SK-N-SH (cell line): ENCODE measurements at regions not wholly inside any gene's neighbourhood (a gene's known extent, or its start where the extent isn't known, plus 50 kb on each side); places are given as distances from the start of the nearest gene placed in this dataset.

Experiments used
- CTCF ChIA-PET: fragments of 300-600, 350-600 bp; formaldehyde crosslinking; extraction: SDS; loops from one replicate; lab custom pipeline; 2021; lab: Yijun Ruan, JAX
- POLR2A ChIA-PET: fragments of 350-600 bp; sonication (Branson Sonifier 250); formaldehyde crosslinking; extraction: SDS; loops from one replicate; lab custom pipeline; 2020; ENCODE audit warnings: antibody characterized with exemption, inconsistent platforms; lab: Yijun Ruan, JAX
- DNase-seq: peaks from one replicate; pipeline ENCODE4 v3.0.0; 2012
- H2AFZ ChIP-seq: fragments of 200-600 bp; sonication (generic); 2 replicates; pipeline ENCODE4 v1.8.1; 2016; ENCODE audit warnings: antibody characterized with exemption, mild to moderate bottlenecking, low read depth
- H3F3A ChIP-seq: fragments of 200-600 bp; sonication (generic); replicated peaks from 2 replicates; pipeline ENCODE3; 2016; ENCODE audit warnings: antibody characterized with exemption, mild to moderate bottlenecking; ENCODE audit not compliant: insufficient read depth
- H3K27ac ChIP-seq, 2 experiments: fragments of 200-500 bp in 1 of 2; fragments of 200-600 bp in 1 of 2; sonication (Bioruptor generic) in 1 of 2; sonication (generic), shearing (Covaris generic) in 1 of 2; 2 replicates each; pipeline versions ENCODE4 v1.5.1 to v1.6.1; 2014 to 2016; ENCODE audit warnings: low read depth in 2 of 2, inconsistent platforms in 1 of 2, low read length in 1 of 2, mild to moderate bottlenecking in 1 of 2, mixed read lengths in 1 of 2
- H3K27me3 ChIP-seq: fragments of 200-600 bp; sonication (generic), shearing (Covaris generic); 2 replicates; pipeline ENCODE4 v1.6.1; 2016; ENCODE audit warnings: mixed run types; ENCODE audit not compliant: insufficient read depth
- H3K36me3 ChIP-seq, 2 experiments: fragments of 200-500 bp in 1 of 2; fragments of 200-600 bp in 1 of 2; sonication (Bioruptor generic) in 1 of 2; sonication (generic) in 1 of 2; replicated peaks in 1 of 2; 2 replicates each; pipeline versions ENCODE3 to v1.5.1; 2014 to 2016; ENCODE audit warnings: low read length in 1 of 2, mild to moderate bottlenecking in 1 of 2; ENCODE audit not compliant: insufficient read depth in 2 of 2, control insufficient read depth in 1 of 2
- H3K4me1 ChIP-seq, 2 experiments: fragments of 200-500 bp in 1 of 2; fragments of 200-600 bp in 1 of 2; sonication (Bioruptor generic) in 1 of 2; sonication (generic), shearing (Covaris generic) in 1 of 2; 2 replicates each; pipeline versions ENCODE4 v1.5.1 to v1.6.1; 2014 to 2016; ENCODE audit warnings: low read depth in 1 of 2, low read length in 1 of 2, mixed run types in 1 of 2; ENCODE audit not compliant: insufficient read depth in 2 of 2, control insufficient read depth in 1 of 2
- H3K4me2 ChIP-seq: fragments of 200-600 bp; sonication (generic), shearing (Covaris generic); 2 replicates; pipeline ENCODE4 v1.6.1; 2017; ENCODE audit warnings: mixed run types
- H3K4me3 ChIP-seq, 2 experiments: fragments of 200-500 bp in 1 of 2; fragments of 200-600 bp in 1 of 2; sonication (Bioruptor generic) in 1 of 2; sonication (generic), shearing (Covaris generic) in 1 of 2; 2 replicates each; pipeline versions ENCODE4 v1.5.1 to v1.8.1; 2014 to 2016; ENCODE audit warnings: low read depth in 2 of 2, inconsistent platforms in 1 of 2, low read length in 1 of 2, mild to moderate bottlenecking in 1 of 2, mixed read lengths in 1 of 2, moderate library complexity in 1 of 2
- H3K79me2 ChIP-seq: fragments of 200-600 bp; sonication (generic); 2 replicates; pipeline ENCODE4 v1.8.1; 2017; ENCODE audit warnings: mild to moderate bottlenecking; ENCODE audit not compliant: insufficient read depth
- H3K9ac ChIP-seq: fragments of 200-600 bp; sonication (generic); 2 replicates; pipeline ENCODE4 v1.6.1; 2017; ENCODE audit warnings: mixed run types
- H3K9me2 ChIP-seq: fragments of 200-600 bp; sonication (generic); 2 replicates; pipeline ENCODE4 v1.6.1; 2017; ENCODE audit warnings: mixed run types
- H3K9me3 ChIP-seq: fragments of 200-600 bp; sonication (generic); 2 replicates; pipeline ENCODE4 v1.6.1; 2017; ENCODE audit warnings: mixed run types, mild to moderate bottlenecking, moderate library complexity
- H4K20me1 ChIP-seq: fragments of 200-600 bp; sonication (generic); 2 replicates; pipeline ENCODE4 v1.6.1; 2017; ENCODE audit warnings: mild to moderate bottlenecking, mixed run types; ENCODE audit not compliant: insufficient read depth
- CHD2 ChIP-seq: fragments of 150-350 bp; IDR thresholded peaks from 2 replicates; pipeline ENCODE4 v1.6.1; 2018; ENCODE audit warnings: low read length; ENCODE audit not compliant: partially characterized antibody
- EZH2phosphoT487 ChIP-seq: fragments of 200-600 bp; sonication (generic); IDR thresholded peaks from 2 replicates; pipeline ENCODE4 v1.6.1; 2017; ENCODE audit warnings: low read depth, mixed run types, mild to moderate bottlenecking, antibody characterized with exemption, moderate library complexity, borderline replicate concordance
- FOSL2 ChIP-seq: IDR thresholded peaks from 2 replicates; pipeline ENCODE4 v1.4.0; 2012; ENCODE audit warnings: low read depth, mild to moderate bottlenecking, moderate library complexity, borderline replicate concordance
- FOXJ3 ChIP-seq: sonication (generic); formaldehyde crosslinking; IDR thresholded peaks from 2 replicates; pipeline ENCODE4 v1.5.1; 2020; ENCODE audit warnings: mild to moderate bottlenecking, missing genetic modification reagents
- FOXM1 ChIP-seq: IDR thresholded peaks from 2 replicates; pipeline ENCODE4 v1.4.0; 2012; ENCODE audit warnings: low read depth, mild to moderate bottlenecking
- GATA2 ChIP-seq: sonication (generic); formaldehyde crosslinking; IDR thresholded peaks from 2 replicates; pipeline ENCODE4 v1.5.0; 2020; ENCODE audit warnings: mild to moderate bottlenecking, missing genetic modification reagents
- MXI1 ChIP-seq: IDR thresholded peaks from 2 replicates; pipeline ENCODE4 v1.6.1; 2012; ENCODE audit warnings: mild to moderate bottlenecking, low read depth, low read length, improper control_type of control experiment
- NFIC ChIP-seq: IDR thresholded peaks from 2 replicates; pipeline ENCODE4 v1.4.0; 2012; ENCODE audit warnings: borderline replicate concordance
- RFX5 ChIP-seq: IDR thresholded peaks from 2 replicates; pipeline ENCODE4 v1.6.1; 2012; ENCODE audit warnings: mild to moderate bottlenecking, improper control_type of control experiment, low read length
- RXRA ChIP-seq: IDR thresholded peaks from 2 replicates; pipeline ENCODE4 v1.4.0; 2012; ENCODE audit warnings: low read depth, mild to moderate bottlenecking, borderline replicate concordance
- SIN3A ChIP-seq: IDR thresholded peaks from 2 replicates; pipeline ENCODE4 v1.6.1; 2012; ENCODE audit warnings: low read depth, mild to moderate bottlenecking, low read length, moderate library complexity, borderline replicate concordance
- SMC3 ChIP-seq: IDR thresholded peaks from 2 replicates; pipeline ENCODE4 v1.6.1; 2012; ENCODE audit warnings: low read depth, low read length, improper control_type of control experiment
- TAF1 ChIP-seq: IDR thresholded peaks from 2 replicates; pipeline ENCODE4 v1.6.1; 2012; ENCODE audit warnings: low read depth, mild to moderate bottlenecking, low read length, moderate library complexity, borderline replicate concordance
- TCF12 ChIP-seq: IDR thresholded peaks from 2 replicates; pipeline ENCODE4 v1.4.0; 2012
- TEAD4 ChIP-seq: IDR thresholded peaks from 2 replicates; pipeline ENCODE4 v1.4.0; 2012; ENCODE audit warnings: mild to moderate bottlenecking, borderline replicate concordance; ENCODE audit not compliant: insufficient read depth
- YY1 ChIP-seq: IDR thresholded peaks from 2 replicates; pipeline ENCODE4 v1.4.0; 2012; ENCODE audit warnings: low read depth, mild to moderate bottlenecking
- WGBS: methylation state at CpG from one replicate; pipeline ENCODE4 v1.1.6; 2017; ENCODE audit warnings: low lambda C conversion rate; 5-methylcytosine and 5-hydroxymethylcytosine counted together
- TF ChIP-seq, protein P1 (sequence below): IDR thresholded peaks from 2 replicates; pipeline ENCODE4 v1.6.1; 2012; ENCODE audit warnings: mild to moderate bottlenecking, low read depth, low read length, moderate library complexity
- TF ChIP-seq, protein P2 (sequence below): fragments of 200-600 bp; sonication (generic); IDR thresholded peaks from 2 replicates; pipeline ENCODE4 v1.6.1; 2017; ENCODE audit warnings: antibody characterized with exemption, mild to moderate bottlenecking, moderate library complexity
- TF ChIP-seq, protein P3 (sequence below): fragments of 150-350 bp; IDR thresholded peaks from 2 replicates; pipeline ENCODE4 v1.6.1; 2017; ENCODE audit warnings: antibody characterized with exemption, low read length, low read depth, borderline replicate concordance
- TF ChIP-seq, protein P4 (sequence below): fragments of 150-350 bp; IDR thresholded peaks from 2 replicates; pipeline ENCODE4 v1.6.1; 2016; ENCODE audit warnings: mild to moderate bottlenecking, low read depth, low read length

DNA sequence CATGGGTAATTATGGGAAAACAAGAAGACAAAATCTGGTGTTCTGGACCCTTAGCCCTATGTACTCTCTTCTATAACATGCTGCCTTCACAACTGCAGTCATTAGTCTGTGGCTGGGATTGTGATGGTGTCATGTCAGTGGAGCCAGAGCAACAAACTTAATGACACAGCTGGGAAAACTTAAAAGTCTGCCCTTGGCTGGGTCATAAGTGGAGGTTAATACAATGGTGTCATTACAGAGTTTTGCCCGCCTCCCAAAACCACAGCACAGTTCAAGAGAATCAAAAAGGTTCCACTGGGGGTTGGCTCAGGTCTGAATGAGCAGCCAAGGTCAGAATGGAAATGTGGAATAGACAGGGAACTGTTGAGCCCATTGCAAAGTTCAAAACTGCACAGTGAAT is 455.7 kb upstream of the PIK3C3 start:
- Histone ChIP-seq H3K9me3 (no peaks in the 10 kb centered on the region), H3K36me3 (no peaks in the 10 kb centered on the region), H3K4me2 (no peak overlapping the region), H3K27me3 (no peaks in the 10 kb centered on the region), H4K20me1 (no peaks in the 10 kb centered on the region), H3K79me2 (no peaks in the 10 kb centered on the region), H3K9ac (no peak overlapping the region), H3K9me2 (no peaks in the 10 kb centered on the region), H3K4me1 (no peaks in the 10 kb centered on the region; a peak in 1 of 4 replicates), H2AFZ (no peak overlapping the region), H3K4me3 (no peak overlapping the region), H3K27ac (no peak overlapping the region), H3F3A (no peaks in the 10 kb centered on the region)
- WGBS, result 43% methylated on average over 1 of the region's 1 CpG
- CTCF ChIA-PET, result no interaction called here
- no peak for DNase-seq
- POLR2A ChIA-PET, result no interaction called here
- TF ChIP-seq, protein P1, sequence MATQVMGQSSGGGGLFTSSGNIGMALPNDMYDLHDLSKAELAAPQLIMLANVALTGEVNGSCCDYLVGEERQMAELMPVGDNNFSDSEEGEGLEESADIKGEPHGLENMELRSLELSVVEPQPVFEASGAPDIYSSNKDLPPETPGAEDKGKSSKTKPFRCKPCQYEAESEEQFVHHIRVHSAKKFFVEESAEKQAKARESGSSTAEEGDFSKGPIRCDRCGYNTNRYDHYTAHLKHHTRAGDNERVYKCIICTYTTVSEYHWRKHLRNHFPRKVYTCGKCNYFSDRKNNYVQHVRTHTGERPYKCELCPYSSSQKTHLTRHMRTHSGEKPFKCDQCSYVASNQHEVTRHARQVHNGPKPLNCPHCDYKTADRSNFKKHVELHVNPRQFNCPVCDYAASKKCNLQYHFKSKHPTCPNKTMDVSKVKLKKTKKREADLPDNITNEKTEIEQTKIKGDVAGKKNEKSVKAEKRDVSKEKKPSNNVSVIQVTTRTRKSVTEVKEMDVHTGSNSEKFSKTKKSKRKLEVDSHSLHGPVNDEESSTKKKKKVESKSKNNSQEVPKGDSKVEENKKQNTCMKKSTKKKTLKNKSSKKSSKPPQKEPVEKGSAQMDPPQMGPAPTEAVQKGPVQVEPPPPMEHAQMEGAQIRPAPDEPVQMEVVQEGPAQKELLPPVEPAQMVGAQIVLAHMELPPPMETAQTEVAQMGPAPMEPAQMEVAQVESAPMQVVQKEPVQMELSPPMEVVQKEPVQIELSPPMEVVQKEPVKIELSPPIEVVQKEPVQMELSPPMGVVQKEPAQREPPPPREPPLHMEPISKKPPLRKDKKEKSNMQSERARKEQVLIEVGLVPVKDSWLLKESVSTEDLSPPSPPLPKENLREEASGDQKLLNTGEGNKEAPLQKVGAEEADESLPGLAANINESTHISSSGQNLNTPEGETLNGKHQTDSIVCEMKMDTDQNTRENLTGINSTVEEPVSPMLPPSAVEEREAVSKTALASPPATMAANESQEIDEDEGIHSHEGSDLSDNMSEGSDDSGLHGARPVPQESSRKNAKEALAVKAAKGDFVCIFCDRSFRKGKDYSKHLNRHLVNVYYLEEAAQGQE, result no peak
- no peak for TF ChIP-seq NFIC
- TF ChIP-seq SIN3A, result no peak
- TF ChIP-seq FOXM1, result no peak
- no peak for TF ChIP-seq CHD2
- no peak for TF ChIP-seq SMC3
- TF ChIP-seq TAF1, result no peak
- TF ChIP-seq, protein P2, sequence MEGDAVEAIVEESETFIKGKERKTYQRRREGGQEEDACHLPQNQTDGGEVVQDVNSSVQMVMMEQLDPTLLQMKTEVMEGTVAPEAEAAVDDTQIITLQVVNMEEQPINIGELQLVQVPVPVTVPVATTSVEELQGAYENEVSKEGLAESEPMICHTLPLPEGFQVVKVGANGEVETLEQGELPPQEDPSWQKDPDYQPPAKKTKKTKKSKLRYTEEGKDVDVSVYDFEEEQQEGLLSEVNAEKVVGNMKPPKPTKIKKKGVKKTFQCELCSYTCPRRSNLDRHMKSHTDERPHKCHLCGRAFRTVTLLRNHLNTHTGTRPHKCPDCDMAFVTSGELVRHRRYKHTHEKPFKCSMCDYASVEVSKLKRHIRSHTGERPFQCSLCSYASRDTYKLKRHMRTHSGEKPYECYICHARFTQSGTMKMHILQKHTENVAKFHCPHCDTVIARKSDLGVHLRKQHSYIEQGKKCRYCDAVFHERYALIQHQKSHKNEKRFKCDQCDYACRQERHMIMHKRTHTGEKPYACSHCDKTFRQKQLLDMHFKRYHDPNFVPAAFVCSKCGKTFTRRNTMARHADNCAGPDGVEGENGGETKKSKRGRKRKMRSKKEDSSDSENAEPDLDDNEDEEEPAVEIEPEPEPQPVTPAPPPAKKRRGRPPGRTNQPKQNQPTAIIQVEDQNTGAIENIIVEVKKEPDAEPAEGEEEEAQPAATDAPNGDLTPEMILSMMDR, result no peak
- TF ChIP-seq RXRA, result no peak

- Histone ChIP-seq H2AFZ (no peak overlapping the region; the same call in 1 of the 2 replicates), H3K27me3 (no peaks in the 10 kb centered on the region), H3K9me3 (no peaks in the 10 kb centered on the region), H3K4me3 (no peak overlapping the region), H3K27ac (no peak overlapping the region), H3K36me3 (no peaks in the 10 kb centered on the region), H4K20me1 (no peaks in the 10 kb centered on the region), H3K9me2 (no peaks in the 10 kb centered on the region), H3K79me2 (no peaks in the 10 kb centered on the region), H3K4me1 (no peaks in the 10 kb centered on the region), H3K4me2 (no peak overlapping the region), H3F3A (no peaks in the 10 kb centered on the region), H3K9ac (no peak overlapping the region)
- CTCF ChIA-PET, result no interaction called here
- 73% methylated on average over 1 of the region's 1 CpG for WGBS
- no peak for DNase-seq
- POLR2A ChIA-PET, result no interaction called here
- TF ChIP-seq TEAD4 (no peak), EZH2phosphoT487 (no peak), GATA2 (no peak), RFX5 (no peak), YY1 (no peak), FOSL2 (no peak), NFIC (no peak), FOXJ3 (CRISPR knock-in tag) (no peak), MXI1 (no peak), TAF1 (no peak), CHD2 (no peak), TCF12 (no peak), RXRA (no peak)
- TF ChIP-seq, protein P3, sequence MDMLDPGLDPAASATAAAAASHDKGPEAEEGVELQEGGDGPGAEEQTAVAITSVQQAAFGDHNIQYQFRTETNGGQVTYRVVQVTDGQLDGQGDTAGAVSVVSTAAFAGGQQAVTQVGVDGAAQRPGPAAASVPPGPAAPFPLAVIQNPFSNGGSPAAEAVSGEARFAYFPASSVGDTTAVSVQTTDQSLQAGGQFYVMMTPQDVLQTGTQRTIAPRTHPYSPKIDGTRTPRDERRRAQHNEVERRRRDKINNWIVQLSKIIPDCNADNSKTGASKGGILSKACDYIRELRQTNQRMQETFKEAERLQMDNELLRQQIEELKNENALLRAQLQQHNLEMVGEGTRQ, result no peak
- TF ChIP-seq, protein P4, sequence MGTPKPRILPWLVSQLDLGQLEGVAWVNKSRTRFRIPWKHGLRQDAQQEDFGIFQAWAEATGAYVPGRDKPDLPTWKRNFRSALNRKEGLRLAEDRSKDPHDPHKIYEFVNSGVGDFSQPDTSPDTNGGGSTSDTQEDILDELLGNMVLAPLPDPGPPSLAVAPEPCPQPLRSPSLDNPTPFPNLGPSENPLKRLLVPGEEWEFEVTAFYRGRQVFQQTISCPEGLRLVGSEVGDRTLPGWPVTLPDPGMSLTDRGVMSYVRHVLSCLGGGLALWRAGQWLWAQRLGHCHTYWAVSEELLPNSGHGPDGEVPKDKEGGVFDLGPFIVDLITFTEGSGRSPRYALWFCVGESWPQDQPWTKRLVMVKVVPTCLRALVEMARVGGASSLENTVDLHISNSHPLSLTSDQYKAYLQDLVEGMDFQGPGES, result no peak
Measured at GRCh38 chr18:41490861-41491260, 464.2 kb upstream of the PIK3C3 start.
